A549 (cell line): ENCODE measurements at regions not wholly inside any gene's neighbourhood (a gene's known extent, or its start where the extent isn't known, plus 50 kb on each side); places are given as distances from the start of the nearest gene placed in this dataset.

Experiments used
- CTCF ChIP-seq: fragments of >200 bp; sonication (Bioruptor Twin); formaldehyde crosslinking; IDR thresholded peaks from 3 replicates; pipeline ENCODE4 v1.5.1; 2016
- HMGXB4 ChIP-seq: fragments of 250-450 bp; sonication (Bioruptor Pico); IDR thresholded peaks from 2 replicates; pipeline ENCODE4 v1.5.0; 2021; ENCODE audit warnings: mild to moderate bottlenecking, moderate library complexity, borderline replicate concordance
- POLR2A ChIP-seq: IDR thresholded peaks from 2 replicates; pipeline ENCODE4 v1.6.1; 2012; ENCODE audit warnings: mild to moderate bottlenecking, low read length

GRCh38 chr3:145145461-145145860, 1015.5 kb downstream of the PLOD2 start:
- TF ChIP-seq CTCF (no peak), POLR2A (no peak), HMGXB4 (CRISPR knock-in tag) (no peak)
